Tibial nerve (tissue), 4 donors: ENCODE measurements at regions not wholly inside any gene's neighbourhood (a gene's known extent, or its start where the extent isn't known, plus 50 kb on each side); places are given as distances from the start of the nearest gene placed in this dataset.

Source experiments
- DNase-seq, 2 donors: peaks; one replicate each; pipeline ENCODE4 v3.0.0-alpha.2; 2019; ENCODE audit warnings: low spot score in 2 of 2
- H3K27ac ChIP-seq, 4 donors: fragments of 200-600 bp; sonication (generic) in 3 of 4; one replicate each; pipeline ENCODE4 v1.5.1; 2017 to 2019; ENCODE audit warnings: mild to moderate bottlenecking in 1 of 4
- H3K27me3 ChIP-seq, 2 donors: fragments of 200-600 bp; sonication (generic) in 1 of 2; one replicate each; pipeline versions ENCODE4 v1.5.1 to v1.6.0; 2017 to 2019
- H3K36me3 ChIP-seq, 3 donors: fragments of 200-600 bp; sonication (generic); one replicate each; pipeline ENCODE4 v1.5.1; 2018 to 2019
- H3K4me1 ChIP-seq, 4 donors: fragments of 200-600 bp; sonication (generic) in 3 of 4; one replicate each; pipeline ENCODE4 v1.5.1; 2017 to 2019
- H3K4me3 ChIP-seq, 4 donors: fragments of 200-600 bp; sonication (generic) in 3 of 4; one replicate each; pipeline ENCODE4 v1.5.1; 2017 to 2019; ENCODE audit warnings: mild to moderate bottlenecking in 1 of 4, moderate library complexity in 1 of 4
- H3K9me3 ChIP-seq, 4 donors: fragments of 200-600 bp; sonication (generic) in 3 of 4; one replicate each; pipeline ENCODE4 v1.5.1; 2017 to 2019
- EP300 ChIP-seq, 2 donors: sonication (generic); formaldehyde crosslinking; IDR thresholded peaks; one replicate each; pipeline ENCODE4 v1.6.1; 2017; ENCODE audit warnings: antibody characterized with exemption in 2 of 2, mild to moderate bottlenecking in 1 of 2
- POLR2A ChIP-seq, 2 donors: fragments of 450-650 bp; IDR thresholded peaks; one replicate each; pipeline ENCODE4 v1.6.1; 2017; ENCODE audit warnings: antibody characterized with exemption in 2 of 2, mild to moderate bottlenecking in 2 of 2, moderate library complexity in 2 of 2
- WGBS, 2 donors: methylation state at CpG; one replicate each; pipeline ENCODE4 v1.1.5; 2018; 5-methylcytosine and 5-hydroxymethylcytosine counted together
- TF ChIP-seq, protein P1 (sequence below), 5 experiments: fragments of 200-600 bp in 3 of 5; fragments of 450-650 bp in 2 of 5; sonication (generic) in 3 of 5; IDR thresholded peaks; one replicate each; pipeline ENCODE4 v1.5.1; 2016 to 2019; ENCODE audit warnings: antibody characterized with exemption in 5 of 5, mild to moderate bottlenecking in 3 of 5, moderate library complexity in 2 of 5

DNA sequence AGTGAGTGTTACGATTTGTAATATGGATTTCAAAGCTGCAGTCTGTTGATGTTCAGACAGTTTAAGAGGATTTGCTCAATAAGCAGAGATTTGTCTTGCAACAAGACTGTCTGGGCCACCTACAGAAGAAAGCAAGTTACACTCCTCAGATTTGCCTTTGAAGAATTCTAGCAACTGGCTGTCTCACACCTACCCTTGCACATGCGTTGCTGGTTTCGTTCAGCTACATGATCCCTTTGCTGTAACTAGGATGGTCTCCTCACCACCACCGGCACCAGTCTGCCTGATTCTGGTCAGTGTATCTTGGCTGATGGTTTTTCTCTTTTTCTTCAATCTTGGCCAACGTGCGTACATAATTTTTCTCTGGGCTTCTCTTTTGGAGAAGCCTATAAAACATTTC lies 172.7 kb upstream of the LCORL start:
- no peak for DNase-seq
- H3K27ac ChIP-seq: no peak overlapping the region
- H3K27me3 ChIP-seq: no peaks in the 10 kb centered on the region
- WGBS, 2 donors: 59 to 68% methylated on average over 6 of the region's 6 CpGs
- no peaks in the 10 kb centered on the region for H3K36me3 ChIP-seq
- no peaks in the 10 kb centered on the region for H3K4me1 ChIP-seq
- no peak for TF ChIP-seq POLR2A (IDR thresholded peaks at IDR 0.05)
- TF ChIP-seq, protein P1, sequence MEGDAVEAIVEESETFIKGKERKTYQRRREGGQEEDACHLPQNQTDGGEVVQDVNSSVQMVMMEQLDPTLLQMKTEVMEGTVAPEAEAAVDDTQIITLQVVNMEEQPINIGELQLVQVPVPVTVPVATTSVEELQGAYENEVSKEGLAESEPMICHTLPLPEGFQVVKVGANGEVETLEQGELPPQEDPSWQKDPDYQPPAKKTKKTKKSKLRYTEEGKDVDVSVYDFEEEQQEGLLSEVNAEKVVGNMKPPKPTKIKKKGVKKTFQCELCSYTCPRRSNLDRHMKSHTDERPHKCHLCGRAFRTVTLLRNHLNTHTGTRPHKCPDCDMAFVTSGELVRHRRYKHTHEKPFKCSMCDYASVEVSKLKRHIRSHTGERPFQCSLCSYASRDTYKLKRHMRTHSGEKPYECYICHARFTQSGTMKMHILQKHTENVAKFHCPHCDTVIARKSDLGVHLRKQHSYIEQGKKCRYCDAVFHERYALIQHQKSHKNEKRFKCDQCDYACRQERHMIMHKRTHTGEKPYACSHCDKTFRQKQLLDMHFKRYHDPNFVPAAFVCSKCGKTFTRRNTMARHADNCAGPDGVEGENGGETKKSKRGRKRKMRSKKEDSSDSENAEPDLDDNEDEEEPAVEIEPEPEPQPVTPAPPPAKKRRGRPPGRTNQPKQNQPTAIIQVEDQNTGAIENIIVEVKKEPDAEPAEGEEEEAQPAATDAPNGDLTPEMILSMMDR (IDR thresholded peaks at IDR 0.05): no peak
- no peak for TF ChIP-seq EP300 (IDR thresholded peaks at IDR 0.05)
- H3K4me3 ChIP-seq: no peak overlapping the region
- H3K9me3 ChIP-seq: no peaks in the 10 kb centered on the region

DNA sequence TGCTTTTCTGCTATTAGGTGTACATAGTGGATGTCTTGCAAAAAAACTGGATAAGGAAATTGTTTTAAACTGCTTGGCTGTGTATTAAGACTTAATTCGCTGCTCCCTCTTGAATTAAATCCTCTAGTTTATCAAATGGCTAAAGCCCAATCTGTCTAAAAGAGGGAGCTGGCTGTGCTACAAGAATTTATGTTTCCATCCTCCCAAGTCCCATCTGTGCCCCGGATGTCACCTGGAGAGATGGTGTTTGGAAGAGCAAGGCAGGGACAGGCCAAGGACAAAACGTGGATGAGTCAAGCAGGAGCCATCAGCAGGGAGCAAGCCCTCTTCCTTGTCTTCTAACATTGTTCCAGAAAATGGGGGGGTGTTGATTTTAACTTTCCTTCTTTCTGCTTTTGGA lies 171.3 kb upstream of the LCORL start:
- no peak for DNase-seq
- H3K4me3 ChIP-seq: no peak overlapping the region
- H3K36me3 ChIP-seq: no peaks in the 10 kb centered on the region
- no peaks in the 10 kb centered on the region for H3K9me3 ChIP-seq
- no peaks in the 10 kb centered on the region for H3K4me1 ChIP-seq
- TF ChIP-seq POLR2A (IDR thresholded peaks at IDR 0.05) (no peak), EP300 (IDR thresholded peaks at IDR 0.05) (no peak)
- TF ChIP-seq, protein P1 (IDR thresholded peaks at IDR 0.05): no peak
- H3K27ac ChIP-seq: no peak overlapping the region
- no peaks in the 10 kb centered on the region for H3K27me3 ChIP-seq
- 63 to 69% methylated on average over 3 of the region's 3 CpGs for WGBS, 2 donors

DNA sequence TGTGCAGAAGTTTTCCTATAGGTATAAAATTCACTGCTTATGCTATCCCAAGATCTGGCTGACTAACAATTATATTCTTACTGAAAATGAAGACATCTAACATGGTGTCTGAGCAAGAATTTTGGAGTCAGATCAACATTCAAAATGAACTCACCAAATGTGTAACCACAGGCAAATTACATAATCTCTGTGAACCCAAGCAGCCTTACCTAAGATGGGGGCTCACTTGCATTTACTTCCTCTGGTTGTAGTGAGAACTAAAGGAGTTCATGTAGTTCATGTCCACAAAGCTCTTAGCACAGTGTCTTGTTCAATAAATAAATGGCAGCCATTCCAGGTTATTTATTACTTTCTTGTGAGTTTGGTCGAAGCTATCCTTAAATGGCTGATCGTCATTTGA lies 163.9 kb upstream of the LCORL start:
- 90 to 100% methylated on average over 2 of the region's 2 CpGs for WGBS, 2 donors

DNA sequence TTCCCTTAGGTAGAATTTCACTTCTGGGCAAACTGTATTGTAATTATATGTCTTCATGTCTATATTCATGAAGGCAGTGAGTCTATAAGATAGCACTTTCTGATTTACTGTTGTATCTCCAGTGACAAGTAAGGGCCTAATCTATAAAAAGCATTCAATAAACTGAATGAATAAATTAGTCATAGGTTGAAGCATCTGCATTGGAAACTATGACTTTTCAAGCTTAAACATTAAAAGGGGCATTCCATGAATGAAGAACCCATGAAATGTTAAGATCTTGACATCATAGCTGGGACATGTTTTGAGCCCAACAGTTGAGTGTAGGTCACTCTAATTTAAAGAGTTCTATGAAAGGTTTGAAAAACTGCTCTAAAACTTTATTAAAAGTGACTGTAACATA lies 159.3 kb upstream of the LCORL start:
- no peaks in the 10 kb centered on the region for H3K4me1 ChIP-seq
- H3K9me3 ChIP-seq: no peaks in the 10 kb centered on the region
- no peak overlapping the region for H3K4me3 ChIP-seq
- no peaks in the 10 kb centered on the region for H3K36me3 ChIP-seq
- H3K27me3 ChIP-seq: no peaks in the 10 kb centered on the region
- no peak for DNase-seq
- H3K27ac ChIP-seq: no peak overlapping the region
- TF ChIP-seq POLR2A (IDR thresholded peaks at IDR 0.05) (no peak), EP300 (IDR thresholded peaks at IDR 0.05) (no peak)
- TF ChIP-seq, protein P1 (IDR thresholded peaks at IDR 0.05): no peak

More for the DNA sequence above, 163.9 kb upstream of the LCORL start:
- Histone ChIP-seq H3K36me3 (no peaks in the 10 kb centered on the region), H3K4me3 (no peak overlapping the region), H3K27me3 (no peaks in the 10 kb centered on the region), H3K27ac (no peak overlapping the region), H3K4me1 (no peaks in the 10 kb centered on the region), H3K9me3 (no peaks in the 10 kb centered on the region)
- TF ChIP-seq, protein P1 (IDR thresholded peaks at IDR 0.05): no peak
- no peak for TF ChIP-seq POLR2A (IDR thresholded peaks at IDR 0.05)
- TF ChIP-seq EP300 (IDR thresholded peaks at IDR 0.05): no peak
- DNase-seq: no peak

DNA sequence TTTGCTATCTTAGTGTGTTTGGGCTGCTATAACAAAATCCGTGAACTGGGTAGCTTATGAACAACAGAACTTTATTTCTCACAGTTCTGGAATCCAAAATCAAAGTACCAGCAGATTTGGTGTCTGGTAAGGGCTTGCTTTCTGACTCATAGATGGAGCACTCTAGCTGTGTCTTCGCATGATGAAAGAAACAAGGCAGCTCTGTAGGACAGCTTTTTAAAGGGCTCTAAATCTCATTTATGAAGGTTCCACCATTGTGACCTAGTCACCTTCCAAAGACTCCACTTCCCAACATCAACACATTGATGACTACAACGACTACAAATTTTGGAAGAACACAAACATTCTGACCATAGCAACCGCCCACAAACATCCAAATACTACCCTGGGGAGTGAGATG lies 158.6 kb upstream of the LCORL start:
- H3K36me3 ChIP-seq: no peaks in the 10 kb centered on the region
- no peaks in the 10 kb centered on the region for H3K27me3 ChIP-seq
- no peaks in the 10 kb centered on the region for H3K4me1 ChIP-seq
- H3K9me3 ChIP-seq: no peaks in the 10 kb centered on the region
- TF ChIP-seq, protein P1 (IDR thresholded peaks at IDR 0.05): no peak
- TF ChIP-seq POLR2A (IDR thresholded peaks at IDR 0.05) (no peak), EP300 (IDR thresholded peaks at IDR 0.05) (no peak)
- 45 to 53% methylated on average over 4 of the region's 4 CpGs for WGBS, 2 donors
- no peak overlapping the region for H3K27ac ChIP-seq
- no peak overlapping the region for H3K4me3 ChIP-seq
- no peak for DNase-seq
